HG03066 (cell line): ENCODE measurements at regions not wholly inside any gene's neighbourhood (a gene's known extent, or its start where the extent isn't known, plus 50 kb on each side); places are given as distances from the start of the nearest gene placed in this dataset.

Experiments
- ATAC-seq: cut with Tn5 transposase; IDR thresholded peaks from one replicate; pipeline ENCODE4 v1.9.1; 2021; ENCODE audit warnings: low read depth; ENCODE audit not compliant: unreplicated experiment

DNA sequence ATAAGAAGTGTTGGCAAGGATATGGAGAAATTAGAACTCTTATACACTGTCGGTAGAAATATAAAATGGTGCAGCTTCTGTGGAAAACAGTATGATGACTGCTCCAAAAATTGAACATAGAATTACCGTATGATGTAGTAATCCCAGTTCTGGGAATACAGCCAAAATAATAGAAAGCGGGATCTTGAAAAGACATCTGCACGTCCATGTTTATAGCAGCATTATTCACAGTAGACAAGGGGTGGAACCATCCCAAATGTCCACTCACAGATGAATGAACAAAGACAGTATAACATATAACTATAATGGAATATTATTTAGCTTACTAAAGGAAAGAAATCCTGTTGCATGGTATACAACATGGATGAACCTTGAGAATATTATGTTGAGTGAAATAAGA lies 257.7 kb downstream of the TDRD15 start:
- no peak for ATAC-seq

- ATAC-seq: no peak
Measured at GRCh38 chr2:21382701-21383520, 259.1 kb downstream of the TDRD15 start.

DNA sequence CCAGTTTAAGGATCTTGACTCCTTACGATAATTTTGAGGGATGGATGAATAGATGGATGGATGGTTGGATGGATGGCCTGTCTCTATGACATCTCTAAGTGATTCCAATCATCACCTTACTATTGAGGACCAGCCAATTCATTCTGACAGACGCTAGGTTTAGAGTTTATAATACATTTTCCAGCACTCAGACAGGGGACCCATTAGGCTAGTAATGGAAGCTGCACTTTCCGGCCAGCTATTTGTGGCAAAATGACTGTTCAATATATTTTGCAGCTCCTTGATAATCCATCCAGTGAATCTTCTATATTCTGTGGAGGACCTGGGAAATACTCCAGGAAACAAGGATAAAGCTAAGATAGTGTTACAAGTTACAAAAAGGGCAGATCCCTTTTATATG lies 262.9 kb downstream of the TDRD15 start:
- ATAC-seq: no peak

DNA sequence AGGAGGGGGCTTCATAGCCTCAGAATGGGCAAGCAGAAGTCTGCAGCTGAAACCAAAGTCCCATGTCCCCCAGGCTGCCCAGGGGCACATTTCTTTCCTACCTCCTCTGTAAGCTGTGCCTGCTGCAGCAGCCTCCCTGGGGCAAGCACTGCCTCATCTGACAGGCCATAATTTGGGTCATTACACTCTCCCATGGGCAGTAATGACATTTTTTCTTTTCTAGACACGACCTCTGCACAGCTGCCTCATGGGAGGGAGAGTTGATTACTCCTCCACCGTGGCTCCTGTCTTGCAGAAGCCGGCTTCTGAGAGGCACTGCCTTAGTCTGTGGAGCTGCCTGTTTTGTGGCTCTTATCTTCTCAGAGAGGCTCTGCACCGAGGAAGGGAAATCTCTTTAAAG lies 268.9 kb downstream of the TDRD15 start:
- ATAC-seq: no peak

GRCh38 chr2:21393173-21393572 lies 269.4 kb downstream of the TDRD15 start:
- no peak for ATAC-seq

GRCh38 chr2:21395366-21395765 lies 271.6 kb downstream of the TDRD15 start:
- no peak for ATAC-seq

DNA sequence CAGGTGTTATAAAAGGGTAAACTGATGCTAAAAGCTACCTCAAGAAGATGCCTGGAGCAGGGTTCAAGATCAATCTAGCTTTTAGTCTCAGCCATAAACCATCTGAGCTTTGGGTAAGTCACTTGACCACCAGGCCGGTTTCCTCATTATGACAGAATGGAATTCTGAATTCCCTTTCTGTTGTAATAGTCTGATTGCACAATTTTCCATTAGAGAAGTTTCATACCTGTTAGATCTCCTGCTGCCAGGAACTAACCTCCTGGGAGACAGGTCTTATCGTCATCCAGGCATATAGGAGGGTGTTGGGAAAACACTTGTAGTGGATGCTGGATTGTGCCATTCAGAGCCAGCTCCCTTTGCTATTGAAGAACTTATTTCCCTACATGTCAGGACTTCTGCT lies 272.5 kb downstream of the TDRD15 start:
- ATAC-seq: no peak

GRCh38 chr2:21401022-21401698 lies 277.4 kb downstream of the TDRD15 start:
- no peak for ATAC-seq

DNA sequence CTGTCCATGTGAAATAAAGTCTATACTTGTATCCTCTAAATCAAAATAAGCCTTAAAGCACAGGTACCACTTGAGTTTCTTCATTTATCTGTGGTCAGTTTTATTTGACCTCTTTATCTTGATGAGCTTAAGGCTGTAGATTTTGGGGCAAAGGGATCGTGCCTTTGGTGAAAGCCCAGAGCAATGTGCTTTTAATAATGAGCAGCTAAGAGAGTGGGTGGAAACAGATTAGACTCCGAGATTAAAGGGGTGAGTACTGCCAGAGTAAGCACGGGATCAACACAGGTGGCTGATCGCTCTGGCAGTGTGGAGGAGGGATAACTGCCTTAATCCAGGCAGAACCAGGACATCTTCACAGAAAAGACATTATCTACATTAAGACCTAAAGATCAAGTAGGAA lies 280.4 kb downstream of the TDRD15 start:
- ATAC-seq: no peak

DNA sequence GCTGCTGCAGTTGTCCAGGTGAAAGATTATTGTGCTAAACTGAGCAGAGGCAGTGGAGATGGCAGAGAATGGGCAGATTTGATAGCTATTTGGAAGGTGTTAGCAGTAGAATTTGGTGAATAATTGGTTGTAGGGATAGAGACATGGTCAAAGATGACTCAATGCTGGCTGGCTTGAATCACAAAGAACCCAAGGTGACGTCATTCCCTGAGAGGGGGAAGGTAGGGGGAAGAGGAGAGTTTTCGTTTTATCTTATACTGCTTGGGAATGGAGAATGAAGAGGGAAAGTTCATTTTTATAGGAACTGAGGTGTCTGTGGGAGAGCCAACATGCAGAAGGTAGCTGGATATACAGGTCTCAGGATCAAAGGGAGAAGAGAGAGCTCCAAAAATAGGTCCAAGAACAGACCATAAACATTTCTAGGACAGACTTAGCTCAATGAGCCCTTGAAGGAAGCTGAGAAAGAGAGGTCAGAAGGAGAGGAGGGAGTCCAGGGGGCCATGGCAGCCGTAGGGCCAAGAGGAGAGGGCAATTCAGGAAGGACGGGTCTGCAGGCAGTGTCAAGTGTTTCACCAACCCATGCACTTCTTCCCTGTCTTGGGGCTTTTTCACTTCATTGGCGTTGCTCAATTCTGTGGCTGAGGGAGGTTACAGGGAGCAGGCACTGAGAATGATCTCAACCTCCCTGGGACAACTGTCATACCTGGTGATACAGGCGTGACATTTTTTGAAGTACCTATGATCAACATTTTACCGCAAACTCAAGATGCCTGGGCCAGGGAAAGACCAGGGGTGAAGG lies 281.3 kb downstream of the TDRD15 start:
- no peak for ATAC-seq

- no peak for ATAC-seq
Measured at GRCh38 chr2:21406386-21406785, 282.6 kb downstream of the TDRD15 start.

DNA sequence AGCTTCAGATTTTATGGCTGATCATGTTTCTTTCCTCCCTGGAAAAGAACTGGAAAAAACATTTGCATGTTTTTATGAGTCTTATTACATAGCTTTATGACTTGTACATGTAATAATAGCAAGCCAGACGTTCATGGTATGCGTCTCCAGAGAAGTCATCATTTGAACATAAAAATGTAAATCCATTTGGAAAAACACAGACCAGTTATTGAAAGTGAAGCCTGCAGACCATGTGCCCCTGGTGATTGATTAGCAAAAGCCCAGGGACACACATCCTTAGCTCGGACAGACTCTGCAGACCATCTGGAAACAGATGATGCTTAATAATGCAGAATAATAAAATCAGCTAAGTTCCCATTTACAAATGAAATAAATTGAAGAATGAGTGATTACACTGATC lies 283.1 kb downstream of the TDRD15 start:
- ATAC-seq: no peak

DNA sequence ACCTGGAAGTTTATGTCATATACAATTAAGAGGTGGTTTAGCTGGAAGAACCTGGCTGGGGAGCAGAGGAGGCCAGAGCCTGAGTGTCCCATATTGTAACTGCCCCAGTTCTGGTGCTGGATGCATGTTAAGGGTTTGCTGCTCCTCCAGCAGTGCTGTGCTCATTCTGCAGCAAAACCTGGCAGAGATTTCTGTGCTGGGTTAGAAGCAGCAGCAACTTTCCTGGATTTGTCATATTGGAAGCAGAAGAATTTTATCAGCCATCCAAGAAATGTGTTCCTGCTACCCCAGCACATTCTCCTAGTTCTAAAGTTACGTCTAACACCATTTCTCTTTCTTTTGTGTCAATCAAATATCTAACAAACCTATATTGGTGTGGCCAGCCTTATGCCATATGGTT lies 284.1 kb downstream of the TDRD15 start:
- ATAC-seq: no peak

DNA sequence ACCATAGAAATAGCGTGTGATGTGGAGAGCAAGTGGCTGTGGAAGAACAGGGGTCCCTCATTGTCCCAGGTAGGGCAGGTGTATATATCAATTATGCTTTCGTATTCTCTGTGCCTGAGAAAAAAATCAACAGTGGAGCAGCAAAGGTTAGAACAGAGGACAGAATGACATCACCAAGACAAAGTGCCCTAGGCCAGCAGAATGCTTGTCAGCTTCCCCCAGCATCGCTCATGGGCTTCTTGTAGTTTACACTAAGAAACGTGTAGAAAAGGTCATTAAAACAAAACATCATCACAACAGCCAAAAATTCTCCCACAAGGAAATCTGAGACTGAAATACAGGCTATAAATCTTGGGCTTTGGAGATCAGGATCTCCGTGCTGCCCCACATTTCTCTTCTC lies 288.0 kb downstream of the TDRD15 start:
- no peak for ATAC-seq

DNA sequence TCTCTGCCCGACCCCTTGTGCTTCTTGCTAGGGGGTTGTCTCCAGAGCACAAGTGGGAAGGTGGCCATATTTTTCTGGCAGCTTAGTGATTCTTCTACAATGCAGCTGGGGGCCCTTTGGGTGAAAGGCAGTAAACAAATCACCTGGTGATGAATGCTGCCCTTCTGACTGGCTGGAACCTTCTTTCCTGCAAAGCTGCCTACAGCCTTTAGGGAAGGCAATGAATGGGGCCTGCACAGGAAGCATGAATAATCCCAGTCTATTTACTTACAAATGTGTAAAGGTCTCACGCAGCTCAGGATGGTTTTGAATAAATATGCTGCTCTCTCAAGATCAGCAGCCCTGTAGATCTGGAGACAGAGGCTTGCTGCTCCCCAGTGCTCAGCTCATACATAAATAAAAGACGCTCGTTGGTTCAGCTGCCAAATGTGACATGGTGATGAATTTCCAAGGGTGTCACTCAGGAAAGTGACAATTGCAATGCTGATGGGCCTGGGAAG lies 289.2 kb downstream of the TDRD15 start:
- no peak for ATAC-seq

- ATAC-seq: no peak
Measured at GRCh38 chr2:21415234-21415633, 291.5 kb downstream of the TDRD15 start.

GRCh38 chr2:21416226-21416625 lies 292.5 kb downstream of the TDRD15 start:
- no peak for ATAC-seq

- ATAC-seq: no peak
Measured at GRCh38 chr2:21418456-21418855, 294.7 kb downstream of the TDRD15 start.

GRCh38 chr2:21420553-21421335 lies 297.0 kb downstream of the TDRD15 start:
- ATAC-seq: no peak

DNA sequence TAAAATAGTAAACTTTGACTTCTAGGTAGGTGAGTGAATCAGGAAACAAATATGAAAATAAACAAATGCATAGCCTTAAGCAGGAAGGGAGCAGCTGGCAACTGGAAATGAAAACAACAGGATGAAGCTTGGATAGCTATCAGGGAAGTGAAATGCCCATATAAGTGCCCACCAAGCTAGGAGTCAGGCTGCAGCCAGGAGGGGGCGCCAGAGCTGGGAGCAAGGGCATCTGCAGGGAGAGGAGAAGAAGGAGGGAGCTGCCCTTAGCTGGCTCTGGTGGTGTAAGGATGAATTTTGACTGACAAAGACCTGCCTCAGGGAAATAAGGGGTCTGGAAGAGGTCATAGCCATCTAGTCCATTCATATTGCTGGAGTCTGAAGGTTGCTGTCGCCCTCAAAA lies 298.3 kb downstream of the TDRD15 start:
- no peak for ATAC-seq
